Sigmoid colon (tissue), 4 donors: ENCODE measurements at regions not wholly inside any gene's neighbourhood (a gene's known extent, or its start where the extent isn't known, plus 50 kb on each side); places are given as distances from the start of the nearest gene placed in this dataset.

Experiments used
- POLR2AphosphoS5 ChIP-seq, 4 donors: sonication (generic); formaldehyde crosslinking; IDR thresholded peaks; one replicate each; pipeline ENCODE4 v1.6.1; 2017; ENCODE audit warnings: antibody characterized with exemption in 4 of 4
- TF ChIP-seq, protein P1 (sequence below), 4 experiments: fragments of 450-650 bp in 3 of 4; fragments of 200-600 bp in 1 of 4; IDR thresholded peaks; one replicate each; pipeline ENCODE4 v1.5.1; 2016 to 2019; ENCODE audit warnings: antibody characterized with exemption in 4 of 4, mild to moderate bottlenecking in 3 of 4, moderate library complexity in 2 of 4

DNA sequence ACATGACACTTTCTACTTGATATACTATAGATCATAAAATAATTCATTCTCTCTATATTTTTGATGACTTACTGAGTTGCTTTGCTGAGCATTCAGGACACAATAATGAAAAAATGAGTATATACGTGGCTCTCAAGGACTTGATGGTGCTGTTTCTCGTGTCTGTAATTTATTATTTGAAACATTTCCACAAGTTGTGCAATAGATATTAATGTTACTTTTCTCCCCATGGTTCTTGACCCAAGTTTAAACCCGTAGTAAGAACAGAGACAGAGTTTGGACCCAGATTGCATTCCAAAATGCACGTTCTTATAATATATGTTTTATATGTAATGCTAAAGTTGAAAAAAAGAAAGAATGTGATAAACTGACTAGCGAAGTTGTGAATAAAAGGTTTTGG is 94.2 kb upstream of the FAM3C start:
- TF ChIP-seq, protein P1, sequence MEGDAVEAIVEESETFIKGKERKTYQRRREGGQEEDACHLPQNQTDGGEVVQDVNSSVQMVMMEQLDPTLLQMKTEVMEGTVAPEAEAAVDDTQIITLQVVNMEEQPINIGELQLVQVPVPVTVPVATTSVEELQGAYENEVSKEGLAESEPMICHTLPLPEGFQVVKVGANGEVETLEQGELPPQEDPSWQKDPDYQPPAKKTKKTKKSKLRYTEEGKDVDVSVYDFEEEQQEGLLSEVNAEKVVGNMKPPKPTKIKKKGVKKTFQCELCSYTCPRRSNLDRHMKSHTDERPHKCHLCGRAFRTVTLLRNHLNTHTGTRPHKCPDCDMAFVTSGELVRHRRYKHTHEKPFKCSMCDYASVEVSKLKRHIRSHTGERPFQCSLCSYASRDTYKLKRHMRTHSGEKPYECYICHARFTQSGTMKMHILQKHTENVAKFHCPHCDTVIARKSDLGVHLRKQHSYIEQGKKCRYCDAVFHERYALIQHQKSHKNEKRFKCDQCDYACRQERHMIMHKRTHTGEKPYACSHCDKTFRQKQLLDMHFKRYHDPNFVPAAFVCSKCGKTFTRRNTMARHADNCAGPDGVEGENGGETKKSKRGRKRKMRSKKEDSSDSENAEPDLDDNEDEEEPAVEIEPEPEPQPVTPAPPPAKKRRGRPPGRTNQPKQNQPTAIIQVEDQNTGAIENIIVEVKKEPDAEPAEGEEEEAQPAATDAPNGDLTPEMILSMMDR (IDR thresholded peaks at IDR 0.05): no peak
- TF ChIP-seq POLR2AphosphoS5 (IDR thresholded peaks at IDR 0.05): no peak
